GM21717 (cell line): ENCODE measurements at regions not wholly inside any gene's neighbourhood (a gene's known extent, or its start where the extent isn't known, plus 50 kb on each side); places are given as distances from the start of the nearest gene placed in this dataset.
A peak's percentile ranks its signal among the peaks of the same experiment; 100 is the strongest.

Experiments
- ATAC-seq: cut with Tn5 transposase; IDR thresholded peaks from one replicate; pipeline ENCODE4 v1.9.1; 2021; ENCODE audit warnings: mild to moderate bottlenecking, moderate library complexity; ENCODE audit not compliant: unreplicated experiment

GRCh38 chr15:60093273-60094067, 89.4 kb downstream of the FOXB1 start:
- no peak for ATAC-seq

- ATAC-seq = no peak
Observed at GRCh38 chr15:60095711-60096110, 91.6 kb downstream of the FOXB1 start.

GRCh38 chr15:60096157-60096556, 92.0 kb downstream of the FOXB1 start:
- ATAC-seq = no peak

- no peak for ATAC-seq
Observed at GRCh38 chr15:60101416-60101815, 97.3 kb downstream of the FOXB1 start.

- ATAC-seq = no peak
Observed at GRCh38 chr15:60102748-60103147, 98.6 kb downstream of the FOXB1 start.

- no peak for ATAC-seq
Observed at GRCh38 chr15:60110909-60111308, 106.8 kb downstream of the FOXB1 start.

GRCh38 chr15:60115579-60116380, 111.7 kb downstream of the FOXB1 start:
- ATAC-seq = no peak

- ATAC-seq = no peak
Observed at GRCh38 chr15:60116456-60117089, 112.5 kb downstream of the FOXB1 start.

- no peak for ATAC-seq
Observed at GRCh38 chr15:60118146-60118545, 114.0 kb downstream of the FOXB1 start.

- no peak for ATAC-seq
Observed at GRCh38 chr15:60118626-60119025, 114.5 kb downstream of the FOXB1 start.

GRCh38 chr15:60119101-60119500, 115.0 kb downstream of the FOXB1 start:
- no peak for ATAC-seq

- ATAC-seq = no peak
Observed at GRCh38 chr15:60120100-60120499, 116.0 kb downstream of the FOXB1 start.

- ATAC-seq = peak; percentile 53
Observed at GRCh38 chr15:60121845-60122244, 117.7 kb downstream of the FOXB1 start.

- no peak for ATAC-seq
Observed at GRCh38 chr15:60122691-60123090, 118.6 kb downstream of the FOXB1 start.

GRCh38 chr15:60124460-60125070, 120.5 kb downstream of the FOXB1 start:
- ATAC-seq = no peak

GRCh38 chr15:60125334-60125733, 121.2 kb downstream of the FOXB1 start:
- ATAC-seq = no peak

GRCh38 chr15:60126200-60126599, 122.1 kb downstream of the FOXB1 start:
- ATAC-seq = no peak

GRCh38 chr15:60126661-60127060, 122.5 kb downstream of the FOXB1 start:
- ATAC-seq = no peak

- ATAC-seq = no peak
Observed at GRCh38 chr15:60128000-60128376, 123.9 kb downstream of the FOXB1 start.

- ATAC-seq = no peak
Observed at GRCh38 chr15:60128710-60129109, 124.6 kb downstream of the FOXB1 start.

GRCh38 chr15:60130398-60130797, 126.3 kb downstream of the FOXB1 start:
- ATAC-seq = no peak
